ENCODE measurements at regions not wholly inside any gene's neighbourhood (a gene's known extent, or its start where the extent isn't known, plus 50 kb on each side); places are given as distances from the start of the nearest gene placed in this dataset.

DNA sequence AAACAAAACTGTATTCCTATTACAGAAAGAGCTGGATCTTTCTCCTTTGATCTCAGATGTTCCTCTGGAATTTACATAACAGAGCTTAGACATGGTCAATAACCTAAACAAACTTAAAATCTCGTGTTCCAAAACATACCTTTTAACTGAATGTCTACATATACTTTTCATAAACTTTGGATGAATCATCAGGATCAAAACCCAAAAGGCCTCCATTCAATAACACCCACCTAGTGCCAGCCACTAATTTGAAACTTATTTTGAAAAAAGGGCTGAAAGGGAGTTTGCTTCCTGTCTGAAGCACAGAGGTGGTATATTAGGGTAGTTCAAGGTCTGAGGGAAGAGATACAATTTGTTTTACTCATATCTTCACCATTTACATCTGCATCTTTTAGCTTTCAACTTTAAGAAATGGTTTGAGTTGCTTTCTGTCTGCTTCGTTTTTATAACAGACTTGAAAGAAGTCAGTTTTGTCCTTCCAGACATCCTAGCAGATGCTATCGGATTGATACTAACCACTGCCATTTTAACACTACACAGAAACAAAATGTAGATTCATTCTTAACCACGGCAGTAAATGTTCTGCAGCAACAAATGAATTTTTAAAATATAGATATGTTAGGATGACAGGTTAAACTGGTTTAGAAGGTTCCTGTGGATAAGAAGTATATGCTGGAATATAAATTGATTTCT, 242.8 kb upstream of the DKK2 start:
- TF ChIP-seq, protein P1, sequence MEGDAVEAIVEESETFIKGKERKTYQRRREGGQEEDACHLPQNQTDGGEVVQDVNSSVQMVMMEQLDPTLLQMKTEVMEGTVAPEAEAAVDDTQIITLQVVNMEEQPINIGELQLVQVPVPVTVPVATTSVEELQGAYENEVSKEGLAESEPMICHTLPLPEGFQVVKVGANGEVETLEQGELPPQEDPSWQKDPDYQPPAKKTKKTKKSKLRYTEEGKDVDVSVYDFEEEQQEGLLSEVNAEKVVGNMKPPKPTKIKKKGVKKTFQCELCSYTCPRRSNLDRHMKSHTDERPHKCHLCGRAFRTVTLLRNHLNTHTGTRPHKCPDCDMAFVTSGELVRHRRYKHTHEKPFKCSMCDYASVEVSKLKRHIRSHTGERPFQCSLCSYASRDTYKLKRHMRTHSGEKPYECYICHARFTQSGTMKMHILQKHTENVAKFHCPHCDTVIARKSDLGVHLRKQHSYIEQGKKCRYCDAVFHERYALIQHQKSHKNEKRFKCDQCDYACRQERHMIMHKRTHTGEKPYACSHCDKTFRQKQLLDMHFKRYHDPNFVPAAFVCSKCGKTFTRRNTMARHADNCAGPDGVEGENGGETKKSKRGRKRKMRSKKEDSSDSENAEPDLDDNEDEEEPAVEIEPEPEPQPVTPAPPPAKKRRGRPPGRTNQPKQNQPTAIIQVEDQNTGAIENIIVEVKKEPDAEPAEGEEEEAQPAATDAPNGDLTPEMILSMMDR (IDR thresholded peaks at IDR 0.05 in 8 of 11, conservative IDR thresholded peaks at IDR 0.05 in 3 of 11), result no peak
- no peak for TF ChIP-seq POLR2AphosphoS5 (IDR thresholded peaks at IDR 0.05)
- no peak for TF ChIP-seq POLR2A (IDR thresholded peaks at IDR 0.05)
